H1 (cell line): ENCODE measurements at regions not wholly inside any gene's neighbourhood (a gene's known extent, or its start where the extent isn't known, plus 50 kb on each side); places are given as distances from the start of the nearest gene placed in this dataset.

ENCODE experiments used
- HDAC2 ChIP-seq, 2 experiments: fragments of 300-600 bp in 1 of 2; sonication (generic) in 1 of 2; IDR thresholded peaks; 2 replicates each; pipeline ENCODE4 v1.6.1; 2011 to 2012; ENCODE audit warnings: low read depth in 2 of 2, low read length in 2 of 2, mild to moderate bottlenecking in 2 of 2, moderate library complexity in 2 of 2, borderline replicate concordance in 1 of 2, inconsistent platforms in 1 of 2
- JUND ChIP-seq: IDR thresholded peaks from 2 replicates; pipeline ENCODE4 v1.6.1; 2011; ENCODE audit warnings: mild to moderate bottlenecking, improper control_type of control experiment, low read length
- KDM5A ChIP-seq: fragments of 200-600 bp; IDR thresholded peaks from 2 replicates; pipeline ENCODE4 v1.7.1; 2012; ENCODE audit warnings: mild to moderate bottlenecking, low read length, inconsistent platforms, mixed read lengths
- MAFK ChIP-seq: IDR thresholded peaks from 2 replicates; pipeline ENCODE4 v1.6.1; 2012; ENCODE audit warnings: low read depth, mild to moderate bottlenecking, improper control_type of control experiment, low read length
- MAX ChIP-seq: IDR thresholded peaks from 2 replicates; pipeline ENCODE4 v1.6.1; 2012; ENCODE audit warnings: inconsistent platforms

DNA sequence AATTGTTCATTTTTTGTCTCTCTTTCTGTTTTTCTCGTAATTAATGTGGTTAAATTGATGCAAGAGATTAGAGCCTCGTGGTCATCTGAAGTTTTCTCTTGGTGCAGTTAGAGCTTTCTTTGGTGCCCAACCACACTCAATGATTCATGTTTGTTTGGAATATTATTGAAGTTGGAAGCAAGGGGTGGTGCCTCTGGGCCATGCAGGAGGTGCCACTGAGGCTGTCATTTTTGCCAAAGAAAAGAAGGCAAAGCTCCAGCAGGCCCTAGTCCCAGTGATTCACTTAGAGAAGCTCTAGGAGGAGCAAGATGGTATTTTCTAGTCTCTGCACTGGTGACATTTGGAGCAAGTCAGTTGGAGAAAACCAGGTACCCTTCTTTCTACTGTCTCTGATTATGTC lies 144.5 kb upstream of the RALGAPA2 start (continued):
- TF ChIP-seq HDAC2 (IDR thresholded peaks at IDR 0.05; ENCODE audit: borderline replicate concordance in 1 of 2, low read depth in 2 of 2, low read length in 2 of 2) (no peak), KDM5A (no peak), MAX (no peak), MAFK (no peak), JUND (no peak)
